GM21423 (cell line): ENCODE measurements at regions not wholly inside any gene's neighbourhood (a gene's known extent, or its start where the extent isn't known, plus 50 kb on each side); places are given as distances from the start of the nearest gene placed in this dataset.
A peak's percentile ranks its signal among the peaks of the same experiment; 100 is the strongest.
"Not testable (repeated sequence)": the region's sequence is repeated elsewhere in the genome, so short reads cannot be mapped to it uniquely, and the experiment has no call there.

Source experiments
- ATAC-seq: cut with Tn5 transposase; IDR thresholded peaks from one replicate; pipeline ENCODE4 v1.9.1; 2021; ENCODE audit warnings: mild to moderate bottlenecking, moderate library complexity; ENCODE audit not compliant: unreplicated experiment

- no peak for ATAC-seq
Observed at GRCh38 chr2:64250063-64250462, 105.8 kb upstream of the PELI1 start.

GRCh38 chr2:64250751-64251423, 106.7 kb upstream of the PELI1 start:
- ATAC-seq = no peak

DNA sequence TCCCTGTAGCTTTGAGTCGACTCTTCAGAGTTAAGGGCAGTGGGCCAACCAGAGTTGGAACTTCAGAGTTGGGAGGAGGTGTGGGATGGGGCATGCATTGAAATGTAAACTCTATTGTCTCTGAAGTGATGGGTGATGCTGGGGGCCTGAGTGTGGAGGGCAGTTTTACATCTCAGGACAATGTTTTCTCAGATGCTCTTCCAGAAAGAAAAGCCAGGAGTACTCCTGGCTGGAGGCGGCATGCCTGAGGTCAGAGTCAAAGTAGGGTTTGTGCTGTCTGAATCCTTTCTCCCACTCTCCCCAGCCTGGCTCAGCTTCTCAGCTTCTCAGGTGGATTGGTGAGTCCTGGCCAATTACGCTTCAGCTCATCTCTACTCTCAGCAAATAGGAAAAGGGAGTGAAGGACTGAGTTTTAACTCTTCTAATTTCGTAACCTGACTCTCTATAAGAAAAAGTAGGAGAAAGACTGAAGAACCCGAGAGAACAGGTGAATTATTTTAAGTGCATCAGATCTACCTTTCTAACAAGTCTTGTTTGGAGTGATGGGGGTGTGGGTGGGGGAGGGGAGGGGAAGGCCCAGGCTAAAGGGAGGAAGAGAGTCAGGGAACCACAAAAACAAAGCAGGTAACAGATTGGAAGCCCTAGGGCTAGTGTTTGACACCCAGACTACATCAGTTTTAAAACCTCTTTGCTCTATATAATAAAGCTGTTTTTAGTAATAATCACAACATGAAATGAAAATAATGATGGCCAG, 107.5 kb upstream of the PELI1 start:
- ATAC-seq = no peak

GRCh38 chr2:64252251-64252978, 108.2 kb upstream of the PELI1 start:
- ATAC-seq = not testable (repeated sequence)

- ATAC-seq = not testable (repeated sequence)
Observed at GRCh38 chr2:64253421-64253820, 109.2 kb upstream of the PELI1 start.

GRCh38 chr2:64258566-64258965, 114.3 kb upstream of the PELI1 start:
- no peak for ATAC-seq

- ATAC-seq = no peak
Observed at GRCh38 chr2:64259312-64259711, 115.1 kb upstream of the PELI1 start.

GRCh38 chr2:64260093-64260803, 116.0 kb upstream of the PELI1 start:
- ATAC-seq = no peak

GRCh38 chr2:64260817-64261216, 116.6 kb upstream of the PELI1 start:
- ATAC-seq = peak; percentile 91

- ATAC-seq = no peak
Observed at GRCh38 chr2:64262071-64262470, 117.9 kb upstream of the PELI1 start.

- ATAC-seq = no peak
Observed at GRCh38 chr2:64262816-64263215, 118.6 kb upstream of the PELI1 start.

DNA sequence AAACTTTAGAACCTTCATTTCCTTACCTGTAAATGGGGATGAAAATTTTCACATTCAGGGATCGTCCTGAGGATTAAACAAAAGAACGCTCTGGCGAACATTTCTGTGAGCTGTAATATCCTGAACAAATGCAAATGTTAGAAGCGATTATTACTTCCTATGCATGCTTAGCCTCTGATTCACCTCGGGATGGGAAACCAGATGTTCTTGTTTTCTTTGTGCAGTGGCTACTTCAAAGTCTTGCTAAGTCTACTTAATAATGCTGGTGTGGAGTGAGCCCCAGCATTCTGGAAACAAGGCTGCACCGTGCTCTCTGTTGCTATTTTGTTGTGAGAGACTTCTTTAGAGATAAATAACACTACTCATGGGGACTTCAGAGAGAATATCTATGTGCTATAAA, 119.1 kb upstream of the PELI1 start:
- no peak for ATAC-seq

GRCh38 chr2:64267699-64268098, 123.5 kb upstream of the PELI1 start:
- no peak for ATAC-seq

GRCh38 chr2:64268330-64269048, 124.3 kb upstream of the PELI1 start:
- no peak for ATAC-seq

GRCh38 chr2:64273524-64274398, 129.5 kb upstream of the PELI1 start:
- ATAC-seq = no peak

DNA sequence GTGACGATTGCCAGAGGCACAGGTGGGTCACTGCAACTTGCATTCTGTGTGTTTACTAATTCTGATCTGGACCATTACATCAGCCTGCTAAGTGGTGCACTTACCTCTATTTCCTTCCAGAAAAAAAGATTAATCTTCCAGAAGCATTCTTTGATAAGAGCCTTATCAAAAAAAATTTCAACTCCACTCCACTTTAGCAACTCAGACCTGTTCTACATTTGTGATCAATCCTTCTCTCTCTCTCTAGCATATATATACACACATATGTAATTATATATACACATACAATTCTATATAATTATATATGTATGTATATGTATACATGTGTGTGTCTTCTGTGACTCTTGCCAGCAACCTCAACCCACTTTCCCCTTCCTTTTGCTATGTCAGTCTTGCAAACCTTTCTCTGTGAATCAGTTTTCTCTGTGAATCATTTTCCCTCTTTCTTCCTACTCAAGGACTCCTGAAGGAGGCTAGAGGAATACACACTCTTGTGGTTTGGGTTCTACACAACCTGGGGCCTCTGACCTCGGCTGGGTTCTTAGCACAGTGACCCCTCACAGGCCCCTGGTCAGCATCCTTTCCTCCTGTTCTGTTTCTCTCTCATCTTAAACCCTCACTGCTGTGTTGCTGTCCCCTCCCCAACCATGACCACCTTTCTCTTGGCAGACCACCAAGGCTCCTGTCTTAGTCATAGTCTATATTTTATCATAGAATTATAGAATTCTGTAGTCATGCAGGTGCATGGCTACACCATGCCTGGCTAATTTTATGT, 130.4 kb upstream of the PELI1 start:
- ATAC-seq = no peak

GRCh38 chr2:64275174-64275466, 130.9 kb upstream of the PELI1 start:
- no peak for ATAC-seq

DNA sequence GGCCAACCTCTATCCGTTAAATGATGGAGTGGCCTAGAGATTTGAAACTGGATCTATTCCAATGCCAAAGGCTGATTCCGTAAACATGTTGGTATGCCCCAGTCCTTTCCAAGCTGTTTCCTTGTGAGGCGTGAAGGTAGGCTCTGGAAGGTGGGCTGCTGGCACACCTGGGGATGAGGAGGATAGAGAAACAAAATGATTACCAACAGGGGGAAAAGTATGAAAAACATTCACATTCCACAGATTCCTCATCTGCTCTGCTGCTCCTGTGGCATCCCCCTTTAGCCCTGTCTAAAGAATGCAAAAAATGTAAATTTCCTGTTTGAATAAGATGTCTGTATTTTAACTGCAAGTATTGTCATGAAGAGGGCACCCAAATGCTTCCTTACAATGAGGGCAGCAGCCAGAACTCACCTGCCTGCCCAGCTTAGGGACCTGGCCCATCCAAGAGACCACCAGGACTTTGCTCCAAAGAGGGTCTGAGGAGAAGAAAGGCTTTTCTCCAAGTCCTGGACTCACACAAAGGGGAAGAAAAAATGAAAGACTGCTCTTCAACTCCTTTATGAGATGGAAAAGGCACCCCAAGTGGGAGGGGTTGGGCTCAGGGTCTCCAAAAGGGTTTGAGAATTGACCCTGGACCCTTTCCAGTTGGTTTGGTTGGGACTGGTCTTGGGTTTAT, 132.3 kb upstream of the PELI1 start:
- no peak for ATAC-seq
